H1 (cell line): ENCODE measurements at regions not wholly inside any gene's neighbourhood (a gene's known extent, or its start where the extent isn't known, plus 50 kb on each side); places are given as distances from the start of the nearest gene placed in this dataset.

Source experiments
- CTCF ChIA-PET: fragments of 300-600 bp; sonication (Branson Sonifier 250); formaldehyde crosslinking; loops from one replicate; lab custom pipeline; 2021; ENCODE audit not compliant: partially characterized antibody; lab: Charles Lee
- POLR2A ChIA-PET: fragments of 300-600 bp; sonication (Branson Sonifier 250); formaldehyde crosslinking; loops from one replicate; lab custom pipeline; 2021; ENCODE audit warnings: inconsistent platforms; ENCODE audit not compliant: partially characterized antibody; lab: Charles Lee
- DNase-seq, 2 experiments: peaks; one replicate each; pipeline versions ENCODE4 v3.0.0 to v3.0.0-alpha.2; 2010 to 2022; ENCODE audit warnings: low spot score in 2 of 2, low read depth in 1 of 2, mixed read lengths in 1 of 2
- FAIRE-seq: peaks from 2 replicates; lab custom pipeline; 2011; peaks lifted over from hg19 to GRCh38; lab: Jason Lieb, UNC
- H2AFZ ChIP-seq: 2 replicates; pipeline ENCODE4 v1.8.1; 2012; ENCODE audit warnings: low read length, inconsistent platforms
- H2AK5ac ChIP-seq: 2 replicates; pipeline ENCODE4 v1.6.1; 2013; ENCODE audit warnings: low read depth, low read length
- H2BK120ac ChIP-seq: replicated peaks from 2 replicates; pipeline ENCODE3; 2013; ENCODE audit warnings: low read depth, low read length, inconsistent platforms
- H2BK12ac ChIP-seq: 2 replicates; pipeline ENCODE4 v1.6.1; 2013; ENCODE audit warnings: low read depth, low read length
- H2BK15ac ChIP-seq: 2 replicates; pipeline ENCODE4 v1.6.1; 2013; ENCODE audit warnings: low read length
- H2BK20ac ChIP-seq: 2 replicates; pipeline ENCODE4 v1.6.1; 2013; ENCODE audit warnings: low read length
- H2BK5ac ChIP-seq: 2 replicates; pipeline ENCODE4 v1.6.1; 2013; ENCODE audit warnings: low read depth, low read length
- H3K14ac ChIP-seq: 2 replicates; pipeline ENCODE4 v1.6.1; 2013; ENCODE audit warnings: inconsistent platforms; ENCODE audit not compliant: insufficient read length
- H3K18ac ChIP-seq: 2 replicates; pipeline ENCODE4 v1.6.1; 2013; ENCODE audit warnings: low read length; ENCODE audit errors: extremely low read depth
- H3K23ac ChIP-seq: 2 replicates; pipeline ENCODE4 v1.6.1; 2013; ENCODE audit warnings: inconsistent platforms; ENCODE audit not compliant: insufficient read length
- H3K23me2 ChIP-seq: 2 replicates; pipeline ENCODE4 v1.6.1; 2013; ENCODE audit warnings: low read depth, low read length
- H3K27ac ChIP-seq: 2 replicates; pipeline ENCODE4 v1.6.1; 2011; ENCODE audit warnings: low read depth, low read length, inconsistent platforms
- H3K27me3 ChIP-seq, 4 experiments: replicated peaks in 1 of 4; 1 replicate in 1 of 4; 2 replicates in 3 of 4; pipeline versions ENCODE4 v1.6.1 to v1.8.1; 2011 to 2013; ENCODE audit warnings: low read length in 3 of 4, mild to moderate bottlenecking in 3 of 4, inconsistent platforms in 2 of 4, mixed read lengths in 2 of 4, moderate library complexity in 1 of 4; ENCODE audit not compliant: control insufficient read depth in 3 of 4, insufficient read depth in 3 of 4; ENCODE audit errors: extremely low read depth in 1 of 4
- H3K36me3 ChIP-seq, 4 experiments: 2 replicates each; pipeline versions ENCODE4 v1.6.1 to v1.8.1; 2011 to 2013; ENCODE audit warnings: mild to moderate bottlenecking in 4 of 4, low read length in 3 of 4, moderate library complexity in 2 of 4, control low read depth in 1 of 4, inconsistent platforms in 1 of 4; ENCODE audit not compliant: insufficient read depth in 4 of 4, control insufficient read depth in 2 of 4
- H3K4ac ChIP-seq: replicated peaks from 2 replicates; pipeline ENCODE3; 2013; ENCODE audit warnings: low read length, low read depth, mixed read lengths, inconsistent platforms; ENCODE audit not compliant: insufficient read length
- H3K4me1 ChIP-seq, 4 experiments: replicated peaks in 1 of 4; 1 replicate in 1 of 4; 2 replicates in 3 of 4; pipeline versions ENCODE4 v1.6.1 to v1.8.1; 2011 to 2013; ENCODE audit warnings: low read length in 3 of 4, inconsistent platforms in 2 of 4, mixed read lengths in 1 of 4; ENCODE audit not compliant: insufficient read depth in 4 of 4, control insufficient read depth in 3 of 4
- H3K4me2 ChIP-seq, 2 experiments: 2 replicates each; pipeline versions ENCODE4 v1.6.1 to v1.8.1; 2011 to 2013; ENCODE audit warnings: low read depth in 2 of 2, low read length in 2 of 2, control low read depth in 1 of 2, inconsistent platforms in 1 of 2, mild to moderate bottlenecking in 1 of 2; ENCODE audit not compliant: insufficient read depth in 1 of 2
- H3K4me3 ChIP-seq, 4 experiments: fragments of 200-600, 300-600 bp in 1 of 4; sonication (generic), shearing (Covaris generic), sonication (Bioruptor Twin) in 1 of 4; 2 replicates each; pipeline versions ENCODE4 v1.5.1 to v1.8.1; 2011 to 2016; ENCODE audit warnings: low read length in 4 of 4, low read depth in 3 of 4, control low read depth in 2 of 4, inconsistent platforms in 2 of 4, mild to moderate bottlenecking in 2 of 4, mixed read lengths in 1 of 4, moderate library complexity in 1 of 4; ENCODE audit not compliant: insufficient read depth in 2 of 4; ENCODE audit errors: extremely low read depth in 1 of 4
- H3K56ac ChIP-seq: replicated peaks from 2 replicates; pipeline ENCODE3; 2013; ENCODE audit warnings: low read depth, mild to moderate bottlenecking, mixed read lengths, low read length, inconsistent platforms; ENCODE audit not compliant: insufficient read length
- H3K79me1 ChIP-seq: 2 replicates; pipeline ENCODE4 v1.6.1; 2013; ENCODE audit warnings: low read depth, low read length, control low read depth
- H3K79me2 ChIP-seq, 2 experiments: 2 replicates each; pipeline versions ENCODE4 v1.6.1 to v1.8.1; 2012 to 2013; ENCODE audit warnings: low read length in 2 of 2, mild to moderate bottlenecking in 2 of 2, inconsistent platforms in 1 of 2; ENCODE audit not compliant: insufficient read depth in 2 of 2, control insufficient read depth in 1 of 2
- H3K9ac ChIP-seq, 4 experiments: replicated peaks in 1 of 4; 1 replicate in 1 of 4; 2 replicates in 3 of 4; pipeline versions ENCODE4 v1.6.1 to v1.8.1; 2011 to 2013; ENCODE audit warnings: low read depth in 3 of 4, low read length in 3 of 4, control low read depth in 2 of 4, mild to moderate bottlenecking in 2 of 4, moderate library complexity in 2 of 4, inconsistent platforms in 1 of 4; ENCODE audit errors: extremely low read depth in 1 of 4
- H3K9me3 ChIP-seq, 2 experiments: 2 replicates each; pipeline versions ENCODE4 v1.6.1 to v1.8.1; 2012 to 2013; ENCODE audit warnings: mild to moderate bottlenecking in 2 of 2, moderate library complexity in 2 of 2, control low read depth in 1 of 2, inconsistent platforms in 1 of 2, low read depth in 1 of 2, low read length in 1 of 2, mixed read lengths in 1 of 2; ENCODE audit not compliant: insufficient read depth in 2 of 2
- H4K20me1 ChIP-seq, 2 experiments: replicated peaks in 1 of 2; 2 replicates each; pipeline versions ENCODE3 to v1.8.1; 2011 to 2013; ENCODE audit warnings: inconsistent platforms in 2 of 2, low read length in 2 of 2, mild to moderate bottlenecking in 1 of 2; ENCODE audit not compliant: insufficient read depth in 2 of 2, control insufficient read depth in 1 of 2
- H4K5ac ChIP-seq: 2 replicates; pipeline ENCODE4 v1.6.1; 2013; ENCODE audit warnings: low read length, low read depth, mixed read lengths, inconsistent platforms; ENCODE audit not compliant: insufficient read length
- H4K8ac ChIP-seq: 2 replicates; pipeline ENCODE4 v1.8.0; 2013; ENCODE audit warnings: mild to moderate bottlenecking, moderate library complexity, low read length, inconsistent platforms; ENCODE audit not compliant: insufficient read depth; ENCODE audit errors: extremely low read depth
- H4K91ac ChIP-seq: replicated peaks from 2 replicates; pipeline ENCODE3; 2013; ENCODE audit warnings: low read length, mixed read lengths, inconsistent platforms; ENCODE audit not compliant: insufficient read length
- BRCA1 ChIP-seq: IDR thresholded peaks from 2 replicates; pipeline ENCODE4 v1.6.1; 2012; ENCODE audit warnings: low read depth, low read length, improper control_type of control experiment
- CBX5 ChIP-seq: fragments of 300-800, 300-1000 bp; sonication (generic); IDR thresholded peaks from 2 replicates; pipeline ENCODE4 v1.7.1; 2016; ENCODE audit warnings: antibody characterized with exemption, low read length, low read depth
- CEBPB ChIP-seq: IDR thresholded peaks from 2 replicates; pipeline ENCODE4 v1.6.1; 2012; ENCODE audit warnings: low read depth, low read length
- CHD1 ChIP-seq: IDR thresholded peaks from 2 replicates; pipeline ENCODE4 v1.6.1; 2012; ENCODE audit warnings: low read depth, low read length, improper control_type of control experiment
- EZH2 ChIP-seq: fragments of 200-600 bp; sonication (generic); IDR thresholded peaks from 2 replicates; pipeline ENCODE4 v1.7.1; 2012; ENCODE audit warnings: low read depth, mild to moderate bottlenecking, moderate library complexity, low read length, inconsistent platforms; ENCODE audit not compliant: severe bottlenecking
- FOSL1 ChIP-seq: IDR thresholded peaks from 2 replicates; pipeline ENCODE4 v1.6.1; 2011; ENCODE audit warnings: mild to moderate bottlenecking, low read depth, low read length, moderate library complexity; ENCODE audit not compliant: insufficient read depth
- KDM5A ChIP-seq: fragments of 200-600 bp; IDR thresholded peaks from 2 replicates; pipeline ENCODE4 v1.7.1; 2012; ENCODE audit warnings: mild to moderate bottlenecking, low read length, inconsistent platforms, mixed read lengths
- POLR2A ChIP-seq, 2 experiments: IDR thresholded peaks; 1 replicate in 1 of 2; 2 replicates in 1 of 2; pipeline ENCODE4 v1.6.1; 2011; ENCODE audit warnings: low read depth in 2 of 2, low read length in 2 of 2, mild to moderate bottlenecking in 2 of 2; ENCODE audit errors: control extremely low read depth in 1 of 2
- RFX5 ChIP-seq: IDR thresholded peaks from 2 replicates; pipeline ENCODE4 v1.6.1; 2011; ENCODE audit warnings: low read depth, low read length, improper control_type of control experiment, borderline replicate concordance
- RXRA ChIP-seq: IDR thresholded peaks from 2 replicates; pipeline ENCODE4 v1.6.1; 2011; ENCODE audit warnings: low read depth, mild to moderate bottlenecking, low read length, moderate library complexity; ENCODE audit not compliant: insufficient read depth
- SP1 ChIP-seq: IDR thresholded peaks from 2 replicates; pipeline ENCODE4 v1.6.1; 2011; ENCODE audit warnings: low read depth, low read length
- TAF1 ChIP-seq: IDR thresholded peaks from 2 replicates; pipeline ENCODE4 v1.6.1; 2011; ENCODE audit warnings: mild to moderate bottlenecking, low read depth, low read length
- ZNF274 ChIP-seq: IDR thresholded peaks from 2 replicates; pipeline ENCODE4 v1.7.0; 2012; ENCODE audit warnings: low read length, borderline replicate concordance; ENCODE audit errors: extremely low read depth
- WGBS, 2 experiments: shearing (Covaris generic) in 1 of 2; methylation state at CpG; one replicate each; pipeline versions ENCODE4 v1.1.6 to v1.1.7; 2013 to 2015; ENCODE audit warnings: low lambda C conversion rate in 2 of 2, mixed read lengths in 2 of 2, inconsistent platforms in 1 of 2, low coverage in 1 of 2, missing lambda C conversion rate in 1 of 2; ENCODE audit not compliant: insufficient replicate concordance in 2 of 2, insufficient coverage in 1 of 2, insufficient read length in 1 of 2; ENCODE audit errors: extremely low coverage in 1 of 2, missing lambda C conversion rate in 1 of 2; 5-methylcytosine and 5-hydroxymethylcytosine counted together
- TF ChIP-seq, protein P1 (sequence below), 3 experiments: IDR thresholded peaks; 1 replicate in 2 of 3; 2 replicates in 1 of 3; pipeline versions ENCODE4 v1.5.1 to v1.6.1; 2011; ENCODE audit warnings: low read length in 3 of 3, mild to moderate bottlenecking in 3 of 3, inconsistent platforms in 2 of 3, low read depth in 1 of 3, moderate library complexity in 1 of 3; ENCODE audit not compliant: insufficient read depth in 1 of 3; ENCODE audit errors: control extremely low read depth in 1 of 3

DNA sequence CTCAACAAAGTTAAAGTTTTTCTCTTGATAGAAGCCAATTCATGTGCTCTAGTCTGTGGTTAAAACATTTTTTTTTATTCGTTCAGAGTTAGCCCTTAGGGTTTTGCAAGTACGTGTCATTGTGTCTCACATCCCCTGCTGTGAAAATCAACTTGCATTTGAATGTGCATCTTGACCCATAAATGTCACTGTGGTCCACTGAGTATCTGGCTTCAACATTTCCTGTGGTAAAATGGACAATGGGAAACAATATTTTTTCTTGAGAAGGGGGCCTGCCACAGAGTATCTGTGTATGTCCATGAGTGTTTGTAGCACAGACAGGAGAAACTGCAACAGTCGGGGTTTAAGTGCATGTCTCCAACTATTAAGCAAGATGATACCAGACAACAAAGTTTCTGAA is 554.8 kb upstream of the TENM3 start:
- Histone ChIP-seq H2AK5ac (no peak overlapping the region), H3K9ac (no peak overlapping the region), H4K5ac (no peak overlapping the region), H3K79me1 (no peaks in the 10 kb centered on the region), H3K23ac (no peak overlapping the region), H3K79me2 (no peaks in the 10 kb centered on the region), H2BK12ac (no peak overlapping the region), H2BK120ac (no peak overlapping the region), H3K9me3 (no peaks in the 10 kb centered on the region), H2BK15ac (no peak overlapping the region), H3K23me2 (no peaks in the 10 kb centered on the region), H3K4me3 (no peak overlapping the region), H3K27me3 (no peaks in the 10 kb centered on the region), H3K4ac (no peak overlapping the region), H3K14ac (no peak overlapping the region), H4K8ac (no peak overlapping the region), H2AFZ (no peak overlapping the region), H3K36me3 (no peaks in the 10 kb centered on the region), H3K56ac (no peak overlapping the region), H3K4me1 (peaks cover 0 to 5% (median 0%) of the 10 kb centered on the region in 4 experiments; a peak in 3 of 7 replicates), H2BK5ac (no peak overlapping the region), H4K20me1 (no peaks in the 10 kb centered on the region), H3K18ac (no peak overlapping the region), H3K27ac (no peak overlapping the region), H2BK20ac (no peak overlapping the region), H4K91ac (no peak overlapping the region), H3K4me2 (no peak overlapping the region)
- ChIA-PET CTCF (no interaction called here), POLR2A (no interaction called here)
- 50% methylated on average over 3 of the region's 3 CpGs; no CpG with 5 or more reads in 1 of the 2 experiments for WGBS, 2 experiments
- DNase-seq (no peak), FAIRE-seq (no peak)
- no peak for TF ChIP-seq TAF1
- no peak for TF ChIP-seq CEBPB
- TF ChIP-seq CHD1: no peak
- no peak for TF ChIP-seq RFX5
- no peak for TF ChIP-seq KDM5A
- no peak for TF ChIP-seq ZNF274
- TF ChIP-seq EZH2: no peak
- no peak for TF ChIP-seq SP1
- no peak for TF ChIP-seq POLR2A (IDR thresholded peaks at IDR 0.05; ENCODE audit: control extremely low read depth in 1 of 2, low read depth in 2 of 2, low read length in 2 of 2)
- no peak for TF ChIP-seq CBX5
- TF ChIP-seq FOSL1: no peak
- TF ChIP-seq BRCA1: no peak
- no peak for TF ChIP-seq RXRA
- TF ChIP-seq, protein P1, sequence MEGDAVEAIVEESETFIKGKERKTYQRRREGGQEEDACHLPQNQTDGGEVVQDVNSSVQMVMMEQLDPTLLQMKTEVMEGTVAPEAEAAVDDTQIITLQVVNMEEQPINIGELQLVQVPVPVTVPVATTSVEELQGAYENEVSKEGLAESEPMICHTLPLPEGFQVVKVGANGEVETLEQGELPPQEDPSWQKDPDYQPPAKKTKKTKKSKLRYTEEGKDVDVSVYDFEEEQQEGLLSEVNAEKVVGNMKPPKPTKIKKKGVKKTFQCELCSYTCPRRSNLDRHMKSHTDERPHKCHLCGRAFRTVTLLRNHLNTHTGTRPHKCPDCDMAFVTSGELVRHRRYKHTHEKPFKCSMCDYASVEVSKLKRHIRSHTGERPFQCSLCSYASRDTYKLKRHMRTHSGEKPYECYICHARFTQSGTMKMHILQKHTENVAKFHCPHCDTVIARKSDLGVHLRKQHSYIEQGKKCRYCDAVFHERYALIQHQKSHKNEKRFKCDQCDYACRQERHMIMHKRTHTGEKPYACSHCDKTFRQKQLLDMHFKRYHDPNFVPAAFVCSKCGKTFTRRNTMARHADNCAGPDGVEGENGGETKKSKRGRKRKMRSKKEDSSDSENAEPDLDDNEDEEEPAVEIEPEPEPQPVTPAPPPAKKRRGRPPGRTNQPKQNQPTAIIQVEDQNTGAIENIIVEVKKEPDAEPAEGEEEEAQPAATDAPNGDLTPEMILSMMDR (IDR thresholded peaks at IDR 0.05; ENCODE audit: control extremely low read depth in 1 of 3, insufficient read depth in 1 of 3, low read depth in 1 of 3, low read length in 3 of 3): no peak
